ENCODE measurements at regions not wholly inside any gene's neighbourhood (a gene's known extent, or its start where the extent isn't known, plus 50 kb on each side); places are given as distances from the start of the nearest gene placed in this dataset.

DNA sequence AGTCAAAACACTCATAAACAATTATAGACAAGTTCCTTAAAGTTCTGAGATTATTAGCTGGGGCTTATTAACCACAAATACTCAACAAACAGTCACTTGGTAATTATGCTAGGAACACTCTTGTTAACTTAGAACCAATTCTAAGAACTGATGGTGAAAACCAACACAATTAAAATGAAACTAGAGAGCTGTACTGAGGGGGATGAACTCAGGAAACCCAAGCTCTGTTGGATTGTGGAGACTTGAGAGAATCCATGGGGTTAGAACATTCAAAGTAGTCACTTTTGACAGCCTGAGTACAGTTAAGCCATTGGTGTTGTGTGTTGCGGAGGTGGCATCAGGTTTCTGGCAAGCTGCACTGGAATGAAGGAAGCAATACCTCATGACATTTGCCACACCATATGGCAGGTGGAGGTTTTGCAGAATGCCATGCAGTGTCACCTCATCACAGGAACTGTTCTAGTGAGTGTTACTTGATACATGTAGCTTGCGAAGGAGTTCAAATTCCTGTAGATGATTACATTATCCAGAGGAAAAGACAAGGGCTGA, 480.9 kb upstream of the CD180 start:
- TF ChIP-seq, protein P1, sequence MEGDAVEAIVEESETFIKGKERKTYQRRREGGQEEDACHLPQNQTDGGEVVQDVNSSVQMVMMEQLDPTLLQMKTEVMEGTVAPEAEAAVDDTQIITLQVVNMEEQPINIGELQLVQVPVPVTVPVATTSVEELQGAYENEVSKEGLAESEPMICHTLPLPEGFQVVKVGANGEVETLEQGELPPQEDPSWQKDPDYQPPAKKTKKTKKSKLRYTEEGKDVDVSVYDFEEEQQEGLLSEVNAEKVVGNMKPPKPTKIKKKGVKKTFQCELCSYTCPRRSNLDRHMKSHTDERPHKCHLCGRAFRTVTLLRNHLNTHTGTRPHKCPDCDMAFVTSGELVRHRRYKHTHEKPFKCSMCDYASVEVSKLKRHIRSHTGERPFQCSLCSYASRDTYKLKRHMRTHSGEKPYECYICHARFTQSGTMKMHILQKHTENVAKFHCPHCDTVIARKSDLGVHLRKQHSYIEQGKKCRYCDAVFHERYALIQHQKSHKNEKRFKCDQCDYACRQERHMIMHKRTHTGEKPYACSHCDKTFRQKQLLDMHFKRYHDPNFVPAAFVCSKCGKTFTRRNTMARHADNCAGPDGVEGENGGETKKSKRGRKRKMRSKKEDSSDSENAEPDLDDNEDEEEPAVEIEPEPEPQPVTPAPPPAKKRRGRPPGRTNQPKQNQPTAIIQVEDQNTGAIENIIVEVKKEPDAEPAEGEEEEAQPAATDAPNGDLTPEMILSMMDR (IDR thresholded peaks at IDR 0.05), result no peak
- no peaks in the 10 kb centered on the region for H3K4me1 Mint-ChIP-seq (ENCODE audit: low read depth)
- no peak overlapping the region for H3K4me3 Mint-ChIP-seq
- intact Hi-C loops (cut with micrococcal nuclease), result no loop called here
- POLR2A ChIA-PET, result no interaction called here
- H3K27ac Mint-ChIP-seq, result no peak overlapping the region
- no peaks in the 10 kb centered on the region for H3K27me3 Mint-ChIP-seq
- no peaks in the 10 kb centered on the region for H3K9me3 Mint-ChIP-seq
- DNase-seq (no peak), ATAC-seq (no peak)
- H3K36me3 Mint-ChIP-seq (ENCODE audit: low read depth), result no peaks in the 10 kb centered on the region
- CTCF ChIA-PET, result no interaction called here

DNA sequence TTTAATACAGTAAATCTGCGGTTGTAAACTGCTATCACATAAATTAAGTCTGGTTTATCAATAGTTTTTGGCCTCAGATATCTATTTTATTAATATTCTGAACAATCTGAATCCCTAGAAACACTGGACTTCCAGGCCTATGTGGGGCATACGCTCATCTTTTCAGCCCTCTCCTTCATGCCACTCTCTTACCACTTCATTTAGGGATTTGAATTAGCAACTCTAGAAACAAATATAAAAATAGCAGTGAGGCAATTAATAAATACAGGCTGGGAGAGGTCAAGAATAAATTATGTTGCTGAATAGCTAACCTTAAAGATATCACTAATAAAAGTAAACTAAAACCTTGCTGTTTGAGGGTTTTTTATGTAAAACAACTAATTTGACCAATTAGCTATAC, 480.3 kb upstream of the CD180 start:
- TF ChIP-seq, protein P1 (IDR thresholded peaks at IDR 0.05), result no peak
- Mint-ChIP-seq H3K9me3 (no peaks in the 10 kb centered on the region), H3K4me1 (ENCODE audit: low read depth) (no peaks in the 10 kb centered on the region), H3K27ac (no peak overlapping the region), H3K36me3 (ENCODE audit: low read depth) (no peaks in the 10 kb centered on the region), H3K4me3 (no peak overlapping the region), H3K27me3 (no peaks in the 10 kb centered on the region)
- POLR2A ChIA-PET, result no interaction called here
- CTCF ChIA-PET, result no interaction called here
- intact Hi-C loops (cut with micrococcal nuclease), result no loop called here
- ATAC-seq (no peak), DNase-seq (no peak)

- ATAC-seq (no peak), DNase-seq (no peak)
- Mint-ChIP-seq H3K9me3 (no peaks in the 10 kb centered on the region), H3K4me3 (no peak overlapping the region), H3K36me3 (ENCODE audit: low read depth) (no peaks in the 10 kb centered on the region), H3K27ac (no peak overlapping the region), H3K4me1 (ENCODE audit: low read depth) (no peaks in the 10 kb centered on the region), H3K27me3 (no peaks in the 10 kb centered on the region)
- CTCF ChIA-PET, result no interaction called here
- TF ChIP-seq, protein P1 (IDR thresholded peaks at IDR 0.05), result no peak
- POLR2A ChIA-PET, result interaction anchor here (1.1 kb wide), 1 partner anchor 377 kb away, joined by 3 read pairs; no protein-coding TSS in a partner anchor
- intact Hi-C loops (cut with micrococcal nuclease), result no loop called here
Observed at GRCh38 chr5:67674159-67674655, 477.6 kb upstream of the CD180 start.

DNA sequence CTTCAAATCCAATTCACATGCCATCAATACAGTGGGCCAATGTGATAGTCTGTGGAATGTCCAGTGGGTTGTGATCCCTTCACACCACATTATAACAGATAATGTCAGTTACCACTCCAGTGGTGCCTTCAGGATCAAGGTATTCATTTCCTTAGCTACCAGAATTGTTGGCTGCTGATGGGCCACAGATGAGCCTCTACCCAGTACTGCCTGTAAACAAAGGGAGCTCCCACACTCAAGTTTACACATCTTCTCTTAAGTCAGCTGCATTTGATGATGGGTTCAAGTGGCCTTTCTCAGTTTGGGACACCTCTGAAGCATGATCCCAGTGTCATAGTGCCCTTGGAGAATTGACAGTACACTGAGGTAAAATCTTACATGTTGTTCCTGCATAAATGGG, 477.0 kb upstream of the CD180 start:
- ATAC-seq, result no peak
- no peaks in the 10 kb centered on the region for H3K4me1 Mint-ChIP-seq (ENCODE audit: low read depth)
- CTCF ChIA-PET, result no interaction called here
- H3K9me3 Mint-ChIP-seq, result no peaks in the 10 kb centered on the region
- no peak overlapping the region for H3K4me3 Mint-ChIP-seq
- TF ChIP-seq, protein P1 (IDR thresholded peaks at IDR 0.05), result no peak
- no peaks in the 10 kb centered on the region for H3K36me3 Mint-ChIP-seq (ENCODE audit: low read depth)
- no peak overlapping the region for H3K27ac Mint-ChIP-seq
- no peaks in the 10 kb centered on the region for H3K27me3 Mint-ChIP-seq
- intact Hi-C loops (cut with micrococcal nuclease), result no loop called here
- no peak for DNase-seq
- POLR2A ChIA-PET, result no interaction called here

DNA sequence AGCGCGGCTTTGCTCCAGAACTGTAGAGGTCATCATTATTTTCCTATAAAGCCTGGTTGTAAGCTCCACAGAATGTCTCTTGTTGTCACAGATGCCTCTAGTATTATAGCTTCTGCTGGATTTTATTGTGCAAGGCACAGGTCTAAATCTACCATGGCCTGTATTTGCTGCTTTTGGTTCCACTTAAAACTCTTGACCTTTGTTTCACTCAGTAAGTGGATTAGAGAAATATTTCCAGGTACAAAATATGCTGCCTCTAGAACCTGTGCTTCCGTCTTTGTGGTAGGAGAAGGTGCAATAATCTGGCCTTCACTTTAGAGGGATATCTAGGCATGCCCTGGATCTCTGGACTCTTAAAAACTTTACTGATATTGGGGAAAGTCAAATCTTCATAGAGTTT, 476.6 kb upstream of the CD180 start:
- DNase-seq (no peak), ATAC-seq (no peak)
- H3K9me3 Mint-ChIP-seq, result peaks cover under 1% of the 10 kb centered on the region
- H3K4me1 Mint-ChIP-seq (ENCODE audit: low read depth), result no peaks in the 10 kb centered on the region
- TF ChIP-seq, protein P1 (IDR thresholded peaks at IDR 0.05), result no peak
- ChIA-PET POLR2A (no interaction called here), CTCF (no interaction called here)
- H3K4me3 Mint-ChIP-seq, result no peak overlapping the region
- no peaks in the 10 kb centered on the region for H3K27me3 Mint-ChIP-seq
- H3K36me3 Mint-ChIP-seq (ENCODE audit: low read depth), result no peaks in the 10 kb centered on the region
- H3K27ac Mint-ChIP-seq, result no peak overlapping the region
- intact Hi-C loops (cut with micrococcal nuclease), result no loop called here
